ENCODE measurements at regions not wholly inside any gene's neighbourhood (a gene's known extent, or its start where the extent isn't known, plus 50 kb on each side); places are given as distances from the start of the nearest gene placed in this dataset.

DNA sequence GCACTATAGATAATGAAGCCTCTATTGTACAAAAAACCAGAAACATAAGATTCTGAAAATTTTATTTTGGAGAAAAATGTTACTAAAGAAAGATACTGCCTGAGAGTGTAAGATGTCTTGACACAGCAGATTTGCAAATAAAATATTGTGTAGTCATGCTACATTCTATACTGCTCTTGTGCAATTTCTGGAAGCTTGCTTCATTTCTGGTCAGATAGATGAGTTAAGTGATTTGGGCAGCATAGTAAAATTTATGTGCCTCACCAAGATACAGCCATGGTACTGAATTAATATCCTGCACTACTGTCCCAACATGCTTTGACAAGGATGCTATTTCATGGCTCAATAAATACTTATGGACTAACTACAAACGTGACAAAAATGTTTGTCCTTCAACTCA, 55.1 kb upstream of the STARD13 start:
- no peak for TF ChIP-seq CTCF (IDR thresholded peaks at IDR 0.05; ENCODE audit: extremely low read depth, insufficient read depth, missing control alignments)
- DNase-seq (ENCODE audit: low spot score): no peak
- in situ Hi-C loops (cut with MboI; ENCODE audit: low pct_unique_long_range_greater_than_20kb, low sequenced_read_pairs, unreplicated experiment): no loop called here

DNA sequence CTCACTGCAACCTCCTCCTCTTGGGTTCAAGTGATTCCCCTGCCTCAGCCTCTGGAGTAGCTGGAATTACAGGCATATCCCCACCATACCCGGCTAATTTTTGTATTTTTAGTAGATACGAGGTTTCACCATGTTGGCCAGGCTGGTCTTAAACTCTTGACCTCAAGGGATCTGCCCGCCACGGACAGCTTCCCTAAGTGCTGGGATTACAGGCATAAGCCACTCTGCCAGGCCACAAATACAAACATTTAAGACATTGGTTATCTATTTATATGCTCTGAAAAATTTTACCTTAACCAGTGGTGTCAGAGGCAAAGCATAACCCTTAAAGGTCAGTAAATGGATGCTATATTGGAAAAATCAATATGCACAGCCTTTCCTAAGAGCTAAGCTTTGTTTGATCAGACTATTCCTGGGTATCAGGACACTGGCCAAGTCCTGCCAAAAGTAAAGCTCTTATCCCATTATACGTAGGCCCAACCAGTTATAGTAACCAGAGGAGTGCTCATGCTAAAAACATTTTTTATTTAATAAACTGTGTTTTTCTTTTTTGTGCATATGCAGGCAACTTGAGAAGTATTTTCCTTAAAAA, 56.4 kb upstream of the STARD13 start:
- no peak for DNase-seq (ENCODE audit: low spot score)
- in situ Hi-C loops (cut with MboI; ENCODE audit: low pct_unique_long_range_greater_than_20kb, low sequenced_read_pairs, unreplicated experiment): no loop called here
- TF ChIP-seq CTCF (IDR thresholded peaks at IDR 0.05; ENCODE audit: extremely low read depth, insufficient read depth, missing control alignments): no peak

GRCh38 chr13:33345842-33346241, 60.3 kb upstream of the STARD13 start:
- no peak for DNase-seq (ENCODE audit: low spot score)
- in situ Hi-C loops (cut with MboI; ENCODE audit: low pct_unique_long_range_greater_than_20kb, low sequenced_read_pairs, unreplicated experiment): no loop called here
- no peak for TF ChIP-seq CTCF (IDR thresholded peaks at IDR 0.05; ENCODE audit: extremely low read depth, insufficient read depth, missing control alignments)

DNA sequence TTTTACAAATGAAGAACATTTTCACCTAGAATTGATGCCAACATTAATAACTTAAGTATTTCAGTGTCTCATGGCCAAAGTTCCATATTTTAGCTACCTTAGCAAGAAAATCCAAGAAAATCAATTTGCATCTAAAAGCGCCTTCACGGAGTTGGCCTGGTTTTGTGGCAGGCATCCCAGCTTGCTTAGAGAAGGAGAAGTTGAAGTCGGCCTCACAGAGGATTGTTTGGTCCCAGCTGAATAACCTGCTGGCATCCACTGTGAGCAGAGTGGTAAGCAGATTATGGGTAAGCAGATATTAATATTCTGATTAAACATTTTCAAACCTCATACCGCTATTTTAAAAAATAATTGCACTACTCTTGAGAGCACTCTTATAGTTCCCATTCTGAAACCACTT, 62.3 kb upstream of the STARD13 start:
- DNase-seq (ENCODE audit: low spot score): no peak
- in situ Hi-C loops (cut with MboI; ENCODE audit: low pct_unique_long_range_greater_than_20kb, low sequenced_read_pairs, unreplicated experiment): no loop called here
- no peak for TF ChIP-seq CTCF (IDR thresholded peaks at IDR 0.05; ENCODE audit: extremely low read depth, insufficient read depth, missing control alignments)

DNA sequence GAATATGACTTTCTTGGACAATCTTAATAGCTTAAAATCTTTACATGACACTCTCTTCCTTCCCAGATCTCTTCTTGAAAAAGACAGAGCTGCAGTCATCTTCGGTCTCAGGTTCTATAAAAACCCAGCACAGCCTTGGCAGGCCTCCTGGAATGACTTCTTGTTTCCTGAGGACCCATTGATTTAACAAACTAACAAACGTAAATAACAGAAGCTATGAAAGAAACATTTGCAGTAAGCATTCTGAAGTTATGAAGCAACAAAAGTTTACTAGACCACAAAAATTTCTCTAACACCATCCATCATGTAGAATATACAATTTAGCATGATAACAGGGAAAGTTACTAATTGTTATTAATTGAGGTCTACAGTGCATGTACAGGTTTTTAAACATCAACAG, 62.8 kb upstream of the STARD13 start:
- no peak for TF ChIP-seq CTCF (IDR thresholded peaks at IDR 0.05; ENCODE audit: extremely low read depth, insufficient read depth, missing control alignments)
- no peak for DNase-seq (ENCODE audit: low spot score)
- in situ Hi-C loops (cut with MboI; ENCODE audit: low pct_unique_long_range_greater_than_20kb, low sequenced_read_pairs, unreplicated experiment): no loop called here

DNA sequence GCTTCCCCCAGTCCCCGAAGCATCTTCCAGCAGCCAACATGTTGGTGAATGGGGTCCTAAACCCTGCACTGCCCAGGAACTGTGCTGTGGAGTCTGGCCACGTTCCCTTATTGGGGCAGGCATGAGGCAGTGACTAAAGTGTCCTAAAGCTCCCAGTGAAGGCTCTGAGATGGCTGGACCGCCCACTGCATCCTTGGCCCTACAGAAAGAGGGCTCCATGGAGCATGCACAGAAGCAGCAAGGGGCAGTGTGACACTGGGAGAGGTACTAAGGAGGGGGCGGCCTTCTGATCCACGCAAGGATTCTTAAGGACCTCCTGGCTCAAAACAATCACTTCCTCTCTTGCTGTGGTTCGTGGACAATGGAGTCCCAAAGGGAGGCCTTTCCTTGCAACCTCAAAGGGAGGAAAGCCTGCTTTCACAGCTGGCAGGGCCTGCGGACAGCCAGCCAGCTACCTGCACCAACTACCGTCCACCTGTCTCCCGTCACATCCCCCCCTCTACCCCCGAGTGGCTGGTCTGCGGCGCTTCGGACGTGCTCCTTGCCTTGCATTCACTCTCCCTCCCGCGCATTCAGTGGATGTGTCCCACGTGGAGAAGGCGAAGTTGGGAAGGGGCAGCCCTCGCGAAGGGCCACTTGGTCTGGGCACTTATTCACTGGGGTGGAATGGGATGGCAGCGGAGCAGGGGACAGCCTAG, 63.9 kb upstream of the STARD13 start:
- DNase-seq (ENCODE audit: low spot score): no peak
- TF ChIP-seq CTCF (IDR thresholded peaks at IDR 0.05; ENCODE audit: extremely low read depth, insufficient read depth, missing control alignments): no peak
- in situ Hi-C loops (cut with MboI; ENCODE audit: low pct_unique_long_range_greater_than_20kb, low sequenced_read_pairs, unreplicated experiment): no loop called here
